T-helper 1 cell treated with Interleukin-12 subunit alpha and Interleukin-12 subunit beta and Interleukin-4 antibody, amounts not matched to agents 30 ng/mL and 1 ng/mL, for 36 hours (primary cell): ENCODE measurements at regions not wholly inside any gene's neighbourhood (a gene's known extent, or its start where the extent isn't known, plus 50 kb on each side); places are given as distances from the start of the nearest gene placed in this dataset.
"Not testable (repeated sequence)": the region's sequence is repeated elsewhere in the genome, so short reads cannot be mapped to it uniquely, and the experiment has no call there.

Experiments
- intact Hi-C: fragments of 100-400 bp; cut with micrococcal nuclease; formaldehyde crosslinking; loops from one replicate; pipeline ENCODE4 v1.15.1; 2024

GRCh38 chr17:53635444-53635843, 187.3 kb upstream of the KIF2B start:
- intact Hi-C loops: no loop called here

GRCh38 chr17:53633856-53634255, 188.9 kb upstream of the KIF2B start:
- intact Hi-C loops: no loop called here

GRCh38 chr17:53631486-53631885, 191.2 kb upstream of the KIF2B start:
- intact Hi-C loops: no loop called here

DNA sequence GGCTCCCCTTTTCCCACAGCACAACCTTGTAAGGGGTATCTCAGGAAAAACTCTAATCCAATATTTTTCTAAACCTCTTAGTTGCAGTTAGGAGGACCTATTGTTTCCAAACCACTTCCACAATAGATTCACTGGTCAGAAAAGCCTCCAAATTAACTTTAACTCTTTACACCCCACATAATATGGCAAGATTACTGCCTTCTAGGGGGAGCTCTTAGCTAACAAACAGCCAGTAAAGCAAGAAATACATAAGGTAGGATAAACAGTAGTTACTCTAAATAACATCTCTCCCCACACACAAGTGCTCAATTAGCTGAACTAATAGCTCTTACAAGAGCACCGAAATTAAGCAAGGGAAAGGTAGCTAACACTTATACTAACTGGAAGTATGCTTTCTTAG, 192.1 kb upstream of the KIF2B start:
- intact Hi-C loops: no loop called here

- intact Hi-C loops: no loop called here
Measured at GRCh38 chr17:53630115-53630514, 192.6 kb upstream of the KIF2B start.

DNA sequence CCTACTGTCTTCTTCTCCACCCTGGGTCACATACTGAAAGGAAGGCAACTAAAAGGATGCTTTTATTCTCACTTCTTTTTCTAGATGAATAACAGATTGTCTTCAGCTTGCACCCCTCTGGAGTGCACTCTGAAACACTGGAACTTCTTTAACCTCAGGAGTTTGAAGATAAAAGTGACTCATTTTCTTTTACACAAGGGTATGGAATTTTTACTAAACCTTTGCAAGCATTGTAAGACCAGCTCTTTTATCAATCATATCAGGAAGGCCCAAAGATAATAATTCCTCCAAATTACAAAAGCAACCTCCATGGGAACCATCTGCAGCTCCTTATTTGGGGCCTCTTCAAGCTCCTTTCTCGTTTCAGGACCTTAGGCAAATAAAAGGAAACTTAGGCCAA, 193.5 kb upstream of the KIF2B start:
- intact Hi-C loops: no loop called here

GRCh38 chr17:53628011-53628410, 194.7 kb upstream of the KIF2B start:
- intact Hi-C loops: no loop called here

DNA sequence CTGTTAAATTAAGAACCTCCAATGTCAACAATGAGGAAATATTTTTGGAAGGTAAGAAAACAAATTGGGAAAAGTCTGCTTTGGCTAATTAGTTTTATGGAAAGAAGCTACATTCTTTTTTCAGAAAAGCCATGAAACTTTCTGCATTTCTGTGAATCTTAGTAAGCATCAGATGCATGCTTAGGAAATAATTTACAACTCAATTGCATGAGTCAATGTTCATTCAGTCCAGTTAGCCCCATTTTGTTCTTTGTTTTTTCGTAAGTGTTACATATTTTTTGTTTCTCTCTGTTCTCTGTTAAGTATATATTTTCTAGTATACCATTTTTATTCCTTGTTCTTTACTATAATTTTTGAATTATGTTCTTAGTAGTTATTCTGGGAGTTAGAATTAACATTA, 195.2 kb upstream of the KIF2B start:
- intact Hi-C loops: no loop called here

GRCh38 chr17:53626286-53626685, 196.4 kb upstream of the KIF2B start:
- intact Hi-C loops: no loop called here

DNA sequence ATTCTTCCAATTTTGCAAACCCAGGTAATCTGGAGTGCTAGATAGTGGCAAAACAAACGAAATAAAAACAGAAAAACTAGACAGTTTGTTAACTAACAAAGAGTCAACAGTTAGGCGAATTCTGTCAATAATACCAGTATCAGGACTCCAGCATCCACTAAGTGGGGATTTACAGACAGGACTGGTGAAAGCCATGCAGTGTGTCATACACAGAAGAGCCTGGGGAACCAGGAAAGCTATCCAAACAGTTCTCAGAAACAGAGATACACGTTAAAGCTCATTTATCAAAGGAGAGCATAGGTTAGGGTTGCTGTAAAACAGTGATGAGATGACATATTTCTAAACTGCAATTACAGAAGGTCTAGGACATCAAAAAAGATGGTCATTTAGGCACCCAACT, 203.7 kb upstream of the KIF2B start:
- intact Hi-C loops: no loop called here

DNA sequence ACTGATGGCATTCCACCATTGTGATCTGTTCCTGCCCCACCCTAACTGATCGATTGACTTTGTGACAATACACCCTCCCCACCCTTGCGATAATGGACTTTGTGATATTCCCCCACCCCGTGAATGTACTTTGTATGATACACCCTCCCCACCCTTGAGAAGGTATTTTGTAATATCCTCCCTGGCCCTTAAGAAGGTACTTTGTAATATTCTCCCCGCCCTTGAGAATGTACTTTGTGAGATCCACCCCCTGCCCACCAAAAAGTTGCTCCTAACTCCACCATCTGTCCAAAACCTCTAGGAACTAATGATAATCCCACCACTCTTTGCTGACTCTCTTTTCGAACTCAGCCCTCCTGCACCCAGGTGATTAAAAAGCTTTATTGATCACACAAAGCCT, 214.5 kb upstream of the KIF2B start:
- intact Hi-C loops: not testable (repeated sequence)

DNA sequence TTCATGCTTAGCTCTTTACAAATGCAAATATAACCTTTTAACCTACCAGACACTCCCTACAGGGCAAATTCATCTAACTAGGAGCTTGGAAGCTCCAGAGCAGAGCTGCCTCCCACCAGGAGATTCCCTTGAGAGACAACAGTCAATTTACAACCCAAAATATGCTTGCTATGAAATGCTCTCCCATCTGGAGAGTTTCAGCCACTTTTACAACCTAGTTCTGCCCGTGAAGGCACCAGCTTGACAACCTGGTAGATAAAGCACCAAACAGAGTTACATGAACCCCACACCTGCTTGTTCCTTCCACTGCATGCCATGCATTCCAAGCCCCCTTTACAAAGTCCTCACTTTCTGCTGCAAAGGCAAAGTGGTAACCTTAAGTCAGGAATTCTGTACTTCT, 215.3 kb upstream of the KIF2B start:
- intact Hi-C loops: no loop called here

GRCh38 chr17:53588317-53588716, 234.4 kb upstream of the KIF2B start:
- intact Hi-C loops: no loop called here

DNA sequence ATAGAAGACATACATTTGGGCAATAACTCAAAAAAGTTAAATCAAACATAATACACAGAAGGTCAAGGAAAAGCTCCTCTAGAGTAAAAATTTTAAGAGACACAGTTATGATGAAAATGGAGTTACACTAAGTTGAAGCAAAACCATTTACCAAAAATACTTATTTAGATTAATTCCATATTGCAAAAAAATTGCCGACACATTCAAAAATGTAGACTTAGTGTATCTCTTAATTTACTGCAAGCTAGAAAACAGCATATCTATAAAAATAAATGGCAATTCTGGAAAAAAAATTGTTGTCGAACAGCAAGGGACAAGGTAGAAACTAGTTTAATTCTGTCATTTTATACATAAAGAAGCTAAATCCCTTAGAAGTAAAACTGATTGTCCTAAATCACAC, 248.7 kb upstream of the KIF2B start:
- intact Hi-C loops: no loop called here

GRCh38 chr17:53571342-53571741, 251.4 kb upstream of the KIF2B start:
- intact Hi-C loops: no loop called here

DNA sequence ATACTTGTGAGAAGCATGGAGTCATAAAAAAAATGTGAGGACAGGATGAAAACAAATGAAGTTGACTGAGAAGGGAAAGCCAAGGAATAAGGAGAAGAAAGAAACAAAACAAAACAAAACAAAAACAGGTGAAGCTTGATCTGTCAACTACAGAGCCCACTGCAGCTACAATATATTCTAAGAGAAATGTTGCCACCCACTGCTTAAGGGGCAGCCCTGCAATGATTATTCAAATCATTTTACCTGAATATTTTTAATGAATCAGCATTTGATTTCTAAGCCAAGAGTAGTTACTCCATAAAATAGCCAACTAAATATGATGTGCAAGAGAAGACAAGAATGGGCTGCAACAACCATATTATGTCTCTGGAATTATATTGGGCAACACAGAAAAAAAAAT, 252.0 kb upstream of the KIF2B start:
- intact Hi-C loops: no loop called here

DNA sequence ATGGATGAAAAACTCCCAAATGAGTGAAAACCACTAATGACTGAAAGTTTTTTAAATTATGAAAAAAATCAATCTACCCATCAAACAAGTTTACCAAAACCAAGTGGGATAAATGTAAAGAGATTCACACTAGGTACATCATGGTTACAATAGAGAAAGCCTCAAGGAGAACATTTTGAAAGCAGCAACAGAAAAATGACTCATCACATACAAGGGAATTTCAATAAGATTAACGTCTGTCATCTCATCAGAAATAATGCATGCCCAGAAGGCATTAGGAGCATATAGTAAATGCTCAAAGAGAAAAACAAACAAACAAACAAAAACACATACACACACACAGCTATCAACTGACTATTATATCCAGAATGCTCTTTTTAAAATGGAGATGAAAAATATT, 261.8 kb upstream of the KIF2B start:
- intact Hi-C loops: no loop called here

GRCh38 chr17:53548252-53548651, 274.5 kb upstream of the KIF2B start:
- intact Hi-C loops: no loop called here

GRCh38 chr17:53543472-53543871, 279.3 kb upstream of the KIF2B start:
- intact Hi-C loops: no loop called here

GRCh38 chr17:53538129-53538617, 284.6 kb upstream of the KIF2B start:
- intact Hi-C loops: no loop called here

- intact Hi-C loops: no loop called here
Measured at GRCh38 chr17:53527473-53527872, 295.3 kb upstream of the KIF2B start.

DNA sequence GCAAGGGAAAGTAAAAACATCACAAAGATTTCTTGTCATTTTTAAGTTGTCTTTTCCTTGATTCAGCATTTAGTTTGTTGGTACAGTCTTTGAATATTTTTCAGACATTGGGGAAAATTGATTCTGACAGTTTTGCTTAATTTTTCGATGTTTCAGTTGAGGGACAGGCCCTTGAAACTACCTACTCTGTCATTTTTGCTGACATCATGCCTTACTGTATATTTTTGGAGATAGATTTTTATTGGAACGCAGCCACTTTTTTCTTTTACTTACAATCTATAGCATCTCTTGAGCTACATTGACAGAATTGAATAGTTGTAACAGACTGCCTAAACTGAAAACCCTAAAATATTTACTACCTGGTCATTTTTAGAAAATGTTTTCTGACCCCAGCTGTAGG, 297.1 kb upstream of the KIF2B start:
- intact Hi-C loops: no loop called here

GRCh38 chr17:53516636-53517035, 306.1 kb upstream of the KIF2B start:
- intact Hi-C loops: no loop called here

DNA sequence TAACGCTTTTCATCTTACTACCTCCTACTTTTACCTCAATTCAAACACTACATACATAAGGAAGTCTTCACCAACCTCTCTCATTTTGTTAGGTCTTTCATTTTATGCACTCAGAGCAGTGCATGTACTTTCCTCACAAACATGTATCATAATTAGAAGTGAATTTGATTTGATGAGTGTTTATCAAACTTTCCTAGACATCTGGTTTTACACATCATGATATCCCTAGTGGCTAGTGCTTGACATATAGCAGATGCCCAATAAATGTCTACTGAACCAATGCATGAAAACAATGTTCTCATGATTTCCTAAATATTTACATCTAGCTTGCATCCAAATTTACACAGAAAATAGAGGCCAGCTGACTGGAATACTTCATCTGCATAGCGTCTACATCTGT, 323.4 kb upstream of the KIF2B start:
- intact Hi-C loops: no loop called here
